HG02759 (cell line): ENCODE measurements at regions not wholly inside any gene's neighbourhood (a gene's known extent, or its start where the extent isn't known, plus 50 kb on each side); places are given as distances from the start of the nearest gene placed in this dataset.
A peak's percentile ranks its signal among the peaks of the same experiment; 100 is the strongest.

Source experiments
- ATAC-seq: cut with Tn5 transposase; IDR thresholded peaks from one replicate; pipeline ENCODE4 v1.9.1; 2021; ENCODE audit warnings: mild to moderate bottlenecking, moderate library complexity; ENCODE audit not compliant: unreplicated experiment

DNA sequence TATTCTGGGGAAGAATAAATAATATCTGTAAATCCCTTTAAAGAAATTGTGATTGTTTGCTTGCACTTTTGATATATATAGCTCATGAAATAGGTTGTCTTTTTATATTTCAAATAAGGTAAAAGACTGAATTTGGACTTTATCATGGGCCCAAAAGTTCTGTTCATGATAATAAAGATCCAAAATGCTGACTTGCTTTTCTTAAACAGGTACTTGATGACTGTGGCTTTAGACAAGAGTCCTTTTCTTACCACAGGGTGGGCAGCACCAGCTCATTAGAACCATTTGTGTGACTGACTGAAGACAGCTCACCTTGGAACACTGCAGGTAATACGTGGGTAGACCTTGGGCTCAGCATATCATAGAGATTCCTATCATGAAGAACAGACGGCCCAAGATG, 432.6 kb downstream of the ETNK1 start:
- no peak for ATAC-seq

- no peak for ATAC-seq
Measured at GRCh38 chr12:23060161-23060560, 435.2 kb downstream of the ETNK1 start.

GRCh38 chr12:23063206-23063605, 438.2 kb downstream of the ETNK1 start:
- no peak for ATAC-seq

DNA sequence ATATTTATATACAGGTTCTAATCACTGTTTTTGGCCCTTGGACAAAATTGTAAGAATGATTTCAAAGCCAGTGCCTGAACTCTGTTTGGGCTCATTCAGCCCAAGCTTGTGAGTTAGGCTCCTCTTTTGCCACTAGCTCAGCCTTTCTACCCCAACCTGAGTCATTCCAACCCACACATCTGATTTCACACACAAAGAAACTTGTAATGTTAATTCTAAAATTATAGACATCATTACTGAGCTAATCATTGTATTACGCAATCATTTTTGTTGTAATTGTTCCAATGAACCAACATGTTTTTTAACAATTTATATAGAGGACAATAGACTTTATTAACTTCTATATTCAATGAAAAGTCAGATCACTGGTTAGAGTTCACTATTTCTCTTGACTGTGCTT, 441.1 kb downstream of the ETNK1 start:
- no peak for ATAC-seq

DNA sequence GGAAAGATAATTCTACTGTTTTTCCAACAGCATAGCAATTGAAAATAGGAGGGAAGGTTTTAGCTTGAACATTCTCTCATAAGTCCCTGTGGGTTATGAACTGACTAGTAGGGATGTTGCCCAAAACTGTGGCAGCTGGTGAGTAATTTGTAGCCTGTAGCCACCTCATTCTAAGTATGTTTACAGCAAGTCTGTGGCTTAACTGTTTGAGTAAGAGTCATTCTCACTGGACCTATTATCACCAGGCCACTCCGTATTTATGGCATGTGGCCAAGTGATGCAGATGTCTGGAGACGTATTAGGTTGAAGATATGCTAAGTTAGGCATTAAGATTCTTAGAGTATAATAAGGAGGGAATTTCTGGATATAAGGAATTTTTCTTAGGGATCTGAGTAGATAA, 458.3 kb downstream of the ETNK1 start:
- ATAC-seq, result peak; percentile 84

DNA sequence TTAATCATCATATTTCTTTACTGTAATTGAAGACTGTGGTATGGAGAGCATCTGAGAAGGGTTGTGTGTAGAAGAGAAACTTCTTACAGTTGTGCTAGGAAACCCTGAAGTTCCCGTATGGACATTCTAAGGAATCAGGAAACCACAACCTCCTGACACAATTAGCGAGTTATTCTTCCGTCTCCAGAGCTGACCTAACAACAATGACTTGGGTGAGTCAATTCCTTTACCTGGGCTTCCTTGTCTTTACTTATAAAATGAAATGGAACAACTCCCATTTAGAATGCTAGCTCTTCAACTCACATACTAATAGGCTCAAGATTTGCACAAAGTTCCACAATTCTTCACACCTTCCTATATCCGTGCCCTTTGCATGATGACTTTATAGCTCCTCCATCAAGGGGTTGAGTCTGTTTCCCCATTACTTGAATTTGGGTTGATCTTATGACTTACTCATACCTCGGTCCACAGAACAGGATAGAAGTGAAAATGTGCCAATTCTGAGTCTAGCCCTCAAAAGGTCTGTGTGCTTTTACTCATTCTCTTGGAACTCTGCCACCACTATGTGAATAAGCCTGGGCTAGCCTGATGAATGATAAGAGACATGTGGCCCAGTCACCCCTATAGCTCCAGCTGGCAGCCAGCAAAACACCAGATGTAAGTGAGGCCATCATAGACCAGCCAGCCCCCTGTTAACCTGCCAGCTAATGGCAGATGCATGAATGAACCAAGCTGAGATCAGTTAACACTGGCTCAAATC, 459.4 kb downstream of the ETNK1 start:
- ATAC-seq, result no peak

- ATAC-seq, result no peak
Measured at GRCh38 chr12:23088594-23088993, 463.6 kb downstream of the ETNK1 start.

GRCh38 chr12:23093488-23093887, 468.5 kb downstream of the ETNK1 start:
- no peak for ATAC-seq

GRCh38 chr12:23096321-23096720, 471.4 kb downstream of the ETNK1 start:
- no peak for ATAC-seq

DNA sequence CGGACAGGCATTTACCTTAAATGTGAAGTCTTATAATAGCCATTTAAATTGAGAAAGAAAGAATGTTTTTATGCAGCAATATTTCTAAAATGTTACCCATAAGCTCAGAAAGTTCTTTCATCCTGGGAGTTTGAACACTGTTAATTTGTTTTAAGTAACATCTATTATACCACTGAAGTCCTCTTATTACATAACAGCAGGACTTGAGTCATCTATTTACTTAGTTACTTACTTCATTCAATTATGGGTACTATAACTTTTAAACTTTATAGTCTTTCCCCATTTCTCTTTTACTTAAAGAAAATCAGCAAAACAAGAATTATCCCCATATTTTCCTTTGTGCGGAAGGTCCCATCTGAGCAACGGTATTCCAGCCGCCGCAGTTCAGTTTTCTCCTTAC, 473.1 kb downstream of the ETNK1 start:
- no peak for ATAC-seq

DNA sequence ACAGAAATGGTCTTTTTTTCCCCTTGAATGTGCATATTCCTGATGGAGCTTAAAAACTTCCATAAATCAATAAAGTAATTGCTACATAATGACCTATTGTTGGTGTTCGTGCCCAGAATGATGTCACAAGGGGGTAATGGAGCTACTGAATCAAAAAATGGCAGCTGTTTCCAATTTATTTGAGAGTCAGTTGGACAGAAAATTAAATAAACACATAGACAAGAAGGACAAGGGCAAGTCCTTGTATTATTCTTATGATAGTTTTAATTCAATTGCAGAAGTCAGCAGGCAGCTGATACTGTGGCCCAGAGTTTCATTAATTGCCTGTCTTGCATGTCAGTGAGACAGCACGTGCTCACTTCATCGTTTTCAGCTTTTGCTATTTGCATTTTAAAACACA, 473.5 kb downstream of the ETNK1 start:
- no peak for ATAC-seq

GRCh38 chr12:23099104-23099503, 474.1 kb downstream of the ETNK1 start:
- no peak for ATAC-seq

DNA sequence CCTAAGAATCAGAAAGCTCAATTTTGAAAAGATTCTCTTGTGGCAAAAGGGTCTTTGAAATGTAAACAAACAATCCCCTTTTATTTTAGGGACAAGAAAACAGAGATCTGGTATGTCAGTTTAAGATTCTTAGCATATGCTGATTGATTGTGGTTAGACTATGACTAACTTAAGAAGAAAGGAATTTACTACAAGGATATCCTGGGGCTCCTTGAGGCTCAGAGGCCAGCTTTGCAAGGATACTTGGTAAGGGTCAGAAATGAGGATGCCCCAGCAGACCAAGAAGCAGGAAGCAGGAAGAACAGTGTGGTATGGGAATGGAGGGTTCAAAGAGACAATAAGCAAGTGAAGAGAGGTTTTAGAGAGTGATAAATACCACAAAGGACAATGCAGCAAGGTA, 474.6 kb downstream of the ETNK1 start:
- ATAC-seq, result no peak

DNA sequence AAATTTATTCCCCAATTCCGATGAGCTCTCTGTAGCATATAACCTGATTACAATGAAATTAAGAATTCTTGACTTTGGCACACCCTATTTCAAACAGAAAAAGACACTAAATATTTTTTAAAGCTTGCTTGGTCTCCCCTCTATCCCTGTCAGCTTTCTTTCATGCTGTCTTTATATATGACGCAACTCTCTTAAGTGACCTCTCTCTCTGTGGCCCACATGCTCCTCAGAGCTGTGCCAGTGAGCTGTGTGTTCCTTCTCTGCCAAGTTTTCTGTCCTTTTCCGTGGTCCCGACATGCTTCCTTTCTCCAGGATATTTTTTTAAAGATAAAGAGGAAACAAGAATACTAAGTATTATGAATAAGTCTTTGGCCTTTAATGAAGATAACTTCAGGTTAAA, 484.0 kb downstream of the ETNK1 start:
- no peak for ATAC-seq

GRCh38 chr12:23113781-23114180, 488.8 kb downstream of the ETNK1 start:
- no peak for ATAC-seq

GRCh38 chr12:23115984-23116383, 491.0 kb downstream of the ETNK1 start:
- ATAC-seq, result no peak

DNA sequence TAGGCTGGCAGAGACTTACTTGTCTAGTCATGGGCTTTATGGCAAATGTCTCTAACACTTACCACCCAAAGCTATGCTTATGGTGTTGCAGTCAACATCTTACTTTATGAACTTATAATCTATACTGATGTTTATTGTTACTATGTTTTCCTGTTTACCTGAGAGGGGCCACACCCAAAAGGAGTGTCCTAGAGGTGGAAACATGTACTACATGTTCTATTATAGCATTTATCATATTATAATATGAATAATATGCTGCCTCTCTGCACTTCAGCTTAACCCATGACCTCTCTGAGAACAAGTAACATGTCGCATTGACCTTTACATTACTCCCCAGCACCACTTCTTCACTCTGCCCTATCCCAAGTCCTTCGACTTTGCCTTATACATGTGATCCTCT, 501.8 kb downstream of the ETNK1 start:
- no peak for ATAC-seq

DNA sequence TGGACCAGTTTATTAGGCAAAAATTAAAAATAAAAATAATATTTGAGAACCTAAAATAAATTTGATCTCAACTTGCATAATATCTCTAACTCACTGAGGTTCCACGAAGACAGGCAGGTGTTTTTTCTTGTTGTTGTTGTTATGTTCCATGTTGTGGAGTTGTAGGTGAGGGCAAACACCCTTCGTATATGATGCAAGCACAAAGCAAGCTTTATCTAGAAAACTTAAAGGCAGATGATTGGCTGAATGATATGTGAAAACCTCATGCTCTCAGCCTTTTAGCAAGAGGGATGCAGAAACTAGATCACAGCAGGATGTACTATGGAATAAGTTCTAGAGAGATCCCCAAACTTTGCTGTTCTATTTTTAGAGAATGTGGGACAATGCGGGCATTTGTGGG, 502.7 kb downstream of the ETNK1 start:
- no peak for ATAC-seq

DNA sequence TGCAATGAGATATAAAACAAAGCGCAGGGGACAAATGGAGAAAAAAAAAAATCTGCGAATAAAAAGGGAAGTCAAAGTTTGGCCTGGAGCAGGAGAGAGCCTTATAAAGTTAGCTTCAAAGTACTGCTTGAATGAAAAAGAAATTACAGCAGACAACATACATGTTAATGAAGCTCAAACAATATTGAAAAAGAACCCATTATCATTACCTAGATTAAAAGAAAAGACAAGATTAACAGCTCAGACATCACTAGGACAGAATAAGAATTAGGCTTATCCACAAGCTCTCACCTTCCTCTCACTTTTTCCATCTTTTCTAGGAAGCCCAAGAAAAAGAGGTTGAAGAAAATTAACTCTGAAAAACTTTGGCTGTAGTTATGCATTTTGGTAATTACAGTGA, 503.5 kb downstream of the ETNK1 start:
- no peak for ATAC-seq

DNA sequence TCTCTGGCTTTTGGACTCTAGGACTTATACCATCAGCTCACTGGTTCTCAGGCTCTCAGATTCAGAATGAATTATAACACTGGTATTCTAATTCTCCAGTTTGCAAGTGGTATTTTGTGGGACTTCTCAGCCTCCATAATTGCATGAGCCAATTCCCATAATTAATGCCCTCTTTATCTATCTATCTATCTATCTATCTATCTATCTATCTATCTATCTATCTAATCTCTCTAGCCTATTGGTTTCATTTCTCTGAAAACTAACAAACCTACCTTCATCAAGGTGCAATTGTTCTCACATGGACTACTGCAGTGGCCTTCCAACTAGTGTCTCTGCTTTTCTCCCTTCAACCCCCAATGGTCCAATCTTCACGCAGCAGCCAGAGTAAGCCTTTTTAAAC, 507.4 kb downstream of the ETNK1 start:
- ATAC-seq, result no peak

DNA sequence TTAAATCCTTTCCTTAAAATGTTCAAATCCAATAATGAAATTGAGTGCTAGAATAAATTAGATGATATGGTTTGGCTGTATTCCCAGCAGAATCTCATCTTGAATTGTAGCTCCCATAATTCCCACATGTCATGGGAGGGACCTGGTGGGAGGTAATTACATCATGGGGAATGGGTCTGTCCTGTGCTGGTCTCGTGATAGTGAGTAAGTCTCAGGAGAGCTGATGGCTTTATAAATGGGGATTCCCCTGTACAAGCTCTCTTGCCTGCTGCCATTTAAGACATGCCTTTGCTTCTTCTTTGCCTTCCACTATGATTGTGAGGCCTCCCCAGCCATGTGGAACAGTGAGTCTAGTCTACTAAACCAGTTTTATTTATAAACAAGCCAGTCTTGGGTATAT, 508.5 kb downstream of the ETNK1 start:
- no peak for ATAC-seq

DNA sequence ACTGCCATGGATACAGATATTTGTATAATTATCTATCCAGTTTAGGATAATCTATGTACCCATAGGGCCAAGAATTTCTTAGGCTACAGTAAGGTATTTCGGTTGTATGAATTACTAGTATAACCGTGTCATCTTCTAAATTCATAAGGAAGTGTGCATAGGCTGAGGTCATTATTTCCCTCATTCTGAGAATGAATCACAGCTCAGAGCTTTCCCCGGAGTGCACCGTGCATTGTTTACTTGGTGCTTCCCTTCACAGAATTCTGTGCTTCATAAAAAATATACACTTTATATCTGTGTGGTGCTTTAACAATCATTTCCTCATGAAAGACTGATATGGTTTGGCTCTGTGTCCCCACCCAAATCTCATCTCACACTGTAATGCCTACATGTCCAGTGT, 514.1 kb downstream of the ETNK1 start:
- no peak for ATAC-seq

- ATAC-seq, result no peak
Measured at GRCh38 chr12:23140710-23141109, 515.7 kb downstream of the ETNK1 start.
